Activated naive CD4-positive, alpha-beta T cell (primary cell): ENCODE measurements at regions not wholly inside any gene's neighbourhood (a gene's known extent, or its start where the extent isn't known, plus 50 kb on each side); places are given as distances from the start of the nearest gene placed in this dataset.

ENCODE experiments used
- DNase-seq, 4 experiments: peaks; one replicate each; lab custom pipeline; 2025; lab: John Stamatoyannopoulos, UW

- no peak for DNase-seq
These were observed 305.6 kb upstream of the MAN1A1 start for GRCh38 chr6:119655124-119655523.

GRCh38 chr6:119653329-119653728, 303.8 kb upstream of the MAN1A1 start:
- no peak for DNase-seq

- DNase-seq: no peak
These were observed 300.0 kb upstream of the MAN1A1 start for GRCh38 chr6:119649531-119649930.

GRCh38 chr6:119647309-119647708, 297.7 kb upstream of the MAN1A1 start:
- no peak for DNase-seq

- DNase-seq: no peak
These were observed 294.3 kb upstream of the MAN1A1 start for GRCh38 chr6:119643876-119644275.

GRCh38 chr6:119637768-119638167, 288.2 kb upstream of the MAN1A1 start:
- no peak for DNase-seq

- no peak for DNase-seq
These were observed 286.5 kb upstream of the MAN1A1 start for GRCh38 chr6:119636060-119636459.

- no peak for DNase-seq
These were observed 283.9 kb upstream of the MAN1A1 start for GRCh38 chr6:119633461-119633860.

GRCh38 chr6:119630561-119631192, 281.1 kb upstream of the MAN1A1 start:
- DNase-seq: no peak

- DNase-seq: no peak
These were observed 279.4 kb upstream of the MAN1A1 start for GRCh38 chr6:119628691-119629594.

GRCh38 chr6:119627908-119628669, 278.5 kb upstream of the MAN1A1 start:
- no peak for DNase-seq

- DNase-seq: no peak
These were observed 277.5 kb upstream of the MAN1A1 start for GRCh38 chr6:119626884-119627619.

- no peak for DNase-seq
These were observed 271.4 kb upstream of the MAN1A1 start for GRCh38 chr6:119620846-119621555.

GRCh38 chr6:119614138-119614537, 264.6 kb upstream of the MAN1A1 start:
- DNase-seq: no peak

- no peak for DNase-seq
These were observed 263.4 kb upstream of the MAN1A1 start for GRCh38 chr6:119612911-119613381.

GRCh38 chr6:119612176-119612891, 262.8 kb upstream of the MAN1A1 start:
- DNase-seq: no peak

GRCh38 chr6:119610754-119611153, 261.2 kb upstream of the MAN1A1 start:
- no peak for DNase-seq

GRCh38 chr6:119610265-119610664, 260.7 kb upstream of the MAN1A1 start:
- DNase-seq: no peak

GRCh38 chr6:119609865-119610264, 260.3 kb upstream of the MAN1A1 start:
- no peak for DNase-seq

GRCh38 chr6:119608994-119609393, 259.4 kb upstream of the MAN1A1 start:
- DNase-seq: no peak
